DND-41 (cell line): ENCODE measurements at regions not wholly inside any gene's neighbourhood (a gene's known extent, or its start where the extent isn't known, plus 50 kb on each side); places are given as distances from the start of the nearest gene placed in this dataset.

Experiments
- EZH2 ChIP-seq: IDR thresholded peaks from 3 replicates; pipeline ENCODE4 v1.6.1; 2012; ENCODE audit warnings: borderline replicate concordance, low read depth, mild to moderate bottlenecking, moderate library complexity, low read length, inconsistent platforms; ENCODE audit not compliant: severe bottlenecking
- TF ChIP-seq, protein P1 (sequence below): IDR thresholded peaks from 2 replicates; pipeline ENCODE4 v1.5.1; 2012; ENCODE audit warnings: borderline replicate concordance, low read length, moderate library complexity, mild to moderate bottlenecking; ENCODE audit not compliant: poor library complexity, severe bottlenecking; ENCODE audit errors: extremely low read depth

GRCh38 chr18:37783771-37784170 is 218.2 kb upstream of the CELF4 start:
- TF ChIP-seq, protein P1, sequence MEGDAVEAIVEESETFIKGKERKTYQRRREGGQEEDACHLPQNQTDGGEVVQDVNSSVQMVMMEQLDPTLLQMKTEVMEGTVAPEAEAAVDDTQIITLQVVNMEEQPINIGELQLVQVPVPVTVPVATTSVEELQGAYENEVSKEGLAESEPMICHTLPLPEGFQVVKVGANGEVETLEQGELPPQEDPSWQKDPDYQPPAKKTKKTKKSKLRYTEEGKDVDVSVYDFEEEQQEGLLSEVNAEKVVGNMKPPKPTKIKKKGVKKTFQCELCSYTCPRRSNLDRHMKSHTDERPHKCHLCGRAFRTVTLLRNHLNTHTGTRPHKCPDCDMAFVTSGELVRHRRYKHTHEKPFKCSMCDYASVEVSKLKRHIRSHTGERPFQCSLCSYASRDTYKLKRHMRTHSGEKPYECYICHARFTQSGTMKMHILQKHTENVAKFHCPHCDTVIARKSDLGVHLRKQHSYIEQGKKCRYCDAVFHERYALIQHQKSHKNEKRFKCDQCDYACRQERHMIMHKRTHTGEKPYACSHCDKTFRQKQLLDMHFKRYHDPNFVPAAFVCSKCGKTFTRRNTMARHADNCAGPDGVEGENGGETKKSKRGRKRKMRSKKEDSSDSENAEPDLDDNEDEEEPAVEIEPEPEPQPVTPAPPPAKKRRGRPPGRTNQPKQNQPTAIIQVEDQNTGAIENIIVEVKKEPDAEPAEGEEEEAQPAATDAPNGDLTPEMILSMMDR, result no peak
- TF ChIP-seq EZH2, result no peak
